Neutrophil (primary cell): ENCODE measurements at regions not wholly inside any gene's neighbourhood (a gene's known extent, or its start where the extent isn't known, plus 50 kb on each side); places are given as distances from the start of the nearest gene placed in this dataset.

Experiments
- H3K27ac ChIP-seq: fragments of 200-600 bp; sonication (generic); 2 replicates; pipeline ENCODE4 v1.5.1; 2016; ENCODE audit warnings: mild to moderate bottlenecking, moderate library complexity
- H3K27me3 ChIP-seq: fragments of 200-600 bp; sonication (generic); 2 replicates; pipeline ENCODE4 v1.6.0; 2016; ENCODE audit warnings: mild to moderate bottlenecking
- H3K36me3 ChIP-seq: fragments of 200-600 bp; sonication (generic); 2 replicates; pipeline ENCODE4 v1.5.1; 2017
- H3K4me1 ChIP-seq, 2 experiments: fragments of 200-600 bp in 1 of 2; sonication (generic) in 1 of 2; 1 replicate in 1 of 2; 2 replicates in 1 of 2; pipeline versions ENCODE4 v1.5.1 to v1.6.1; 2013 to 2016; ENCODE audit warnings: low read depth in 1 of 2, low read length in 1 of 2, mild to moderate bottlenecking in 1 of 2, moderate library complexity in 1 of 2; ENCODE audit not compliant: control insufficient read depth in 1 of 2, insufficient read depth in 1 of 2
- H3K4me3 ChIP-seq, 2 experiments: fragments of 200-600 bp in 1 of 2; sonication (generic) in 1 of 2; 1 replicate in 1 of 2; 2 replicates in 1 of 2; pipeline ENCODE4 v1.5.1; 2013 to 2016; ENCODE audit warnings: low read depth in 1 of 2, low read length in 1 of 2, mild to moderate bottlenecking in 1 of 2, moderate library complexity in 1 of 2
- H3K9me3 ChIP-seq: fragments of 200-600 bp; sonication (generic); 2 replicates; pipeline ENCODE4 v1.5.1; 2016
- CTCF ChIP-seq: fragments of 200-600 bp; sonication (generic); IDR thresholded peaks from 2 replicates; pipeline ENCODE4 v1.5.1; 2016; ENCODE audit warnings: antibody characterized with exemption

GRCh38 chr18:57931038-57931437 is 113.0 kb upstream of the NEDD4L start:
- no peaks in the 10 kb centered on the region for H3K4me1 ChIP-seq
- no peak overlapping the region for H3K4me3 ChIP-seq
- H3K27me3 ChIP-seq, result no peaks in the 10 kb centered on the region
- no peak overlapping the region for H3K27ac ChIP-seq
- no peaks in the 10 kb centered on the region for H3K36me3 ChIP-seq
- TF ChIP-seq CTCF, result no peak
- H3K9me3 ChIP-seq, result no peaks in the 10 kb centered on the region

GRCh38 chr18:57930476-57930875 is 113.5 kb upstream of the NEDD4L start:
- H3K27ac ChIP-seq, result no peak overlapping the region
- H3K27me3 ChIP-seq, result no peaks in the 10 kb centered on the region
- no peak for TF ChIP-seq CTCF
- no peak overlapping the region for H3K4me3 ChIP-seq
- H3K4me1 ChIP-seq, result no peaks in the 10 kb centered on the region
- H3K9me3 ChIP-seq, result no peaks in the 10 kb centered on the region
- H3K36me3 ChIP-seq, result no peaks in the 10 kb centered on the region

- no peak for TF ChIP-seq CTCF
- Histone ChIP-seq H3K9me3 (no peaks in the 10 kb centered on the region), H3K4me3 (no peak overlapping the region), H3K36me3 (no peaks in the 10 kb centered on the region), H3K4me1 (no peaks in the 10 kb centered on the region), H3K27ac (no peak overlapping the region), H3K27me3 (no peaks in the 10 kb centered on the region)
Observed at GRCh38 chr18:57929922-57930321, 114.1 kb upstream of the NEDD4L start.

GRCh38 chr18:57928466-57928865 is 115.6 kb upstream of the NEDD4L start:
- no peaks in the 10 kb centered on the region for H3K9me3 ChIP-seq
- H3K27me3 ChIP-seq, result no peaks in the 10 kb centered on the region
- H3K4me1 ChIP-seq, result no peaks in the 10 kb centered on the region

GRCh38 chr18:57927511-57927910 is 116.5 kb upstream of the NEDD4L start:
- no peak for TF ChIP-seq CTCF
- no peaks in the 10 kb centered on the region for H3K9me3 ChIP-seq
- H3K27me3 ChIP-seq, result no peaks in the 10 kb centered on the region
- no peak overlapping the region for H3K4me3 ChIP-seq
- H3K27ac ChIP-seq, result no peak overlapping the region
- H3K4me1 ChIP-seq, result no peaks in the 10 kb centered on the region
- no peaks in the 10 kb centered on the region for H3K36me3 ChIP-seq

More at GRCh38 chr18:57928466-57928865, 115.6 kb upstream of the NEDD4L start:
- H3K4me3 ChIP-seq, result no peak overlapping the region
- TF ChIP-seq CTCF, result no peak
- H3K27ac ChIP-seq, result no peak overlapping the region
- no peaks in the 10 kb centered on the region for H3K36me3 ChIP-seq

GRCh38 chr18:57925706-57926105 is 118.3 kb upstream of the NEDD4L start:
- TF ChIP-seq CTCF, result no peak
- no peaks in the 10 kb centered on the region for H3K4me1 ChIP-seq
- H3K27ac ChIP-seq, result no peak overlapping the region

More at GRCh38 chr18:57925706-57926105, 118.3 kb upstream of the NEDD4L start:
- Histone ChIP-seq H3K36me3 (no peaks in the 10 kb centered on the region), H3K4me3 (no peak overlapping the region), H3K27me3 (no peaks in the 10 kb centered on the region), H3K9me3 (no peaks in the 10 kb centered on the region)
